Pancreas (tissue), 10 donors: ENCODE measurements at regions not wholly inside any gene's neighbourhood (a gene's known extent, or its start where the extent isn't known, plus 50 kb on each side); places are given as distances from the start of the nearest gene placed in this dataset.
A peak's percentile ranks its signal among the peaks of the same experiment; 100 is the strongest.

Experiments used
- ATAC-seq, 4 donors: fragments of 200-7000 bp; cut with Tn5 transposase; one replicate each; pipeline versions ENCODE4 v1.8.0 to v1.9.1; 2020; ENCODE audit warnings: mild to moderate bottlenecking in 4 of 4, moderate library complexity in 4 of 4
- DNase-seq, 6 donors: peaks; one replicate each; pipeline ENCODE4 v3.0.0-alpha.2; 2020
- FAIRE-seq: peaks from 2 replicates; lab custom pipeline; 2012; peaks lifted over from hg19 to GRCh38; lab: Jason Lieb, UNC
- H3K27ac ChIP-seq, 4 donors: fragments of 200-600 bp; sonication (generic); 1 replicate in 3 of 4; 2 replicates in 1 of 4; pipeline versions ENCODE4 v1.5.0 to v1.8.0; 2020
- H3K27me3 ChIP-seq, 4 donors: fragments of 200-600 bp; one replicate each; pipeline ENCODE4 v1.8.0; 2021
- H3K36me3 ChIP-seq, 3 donors: fragments of 200-600 bp; sonication (generic) in 1 of 3; one replicate each; pipeline versions ENCODE4 v1.5.0 to v1.8.0; 2020 to 2021
- H3K4me1 ChIP-seq, 3 donors: fragments of 200-600 bp; one replicate each; pipeline ENCODE4 v1.8.0; 2021
- H3K4me3 ChIP-seq, 4 donors: fragments of 200-600 bp; sonication (generic) in 2 of 4; one replicate each; pipeline versions ENCODE4 v1.5.0 to v1.8.0; 2020 to 2021
- H3K9me3 ChIP-seq, 4 donors: fragments of 200-600 bp; one replicate each; pipeline ENCODE4 v1.8.0; 2021
- WGBS, 2 donors: extraction: QIAGEN DNeasy Blood & Tissue Kit; methylation state at CpG; one replicate each; pipeline ENCODE4 v1.1.7; 2013; 5-methylcytosine and 5-hydroxymethylcytosine counted together
- intact Hi-C, 3 donors: fragments of 100-400 bp; cut with DNase I; formaldehyde crosslinking; loops; one replicate each; pipeline versions ENCODE4 v1.11.1 to v1.14.2; 2022
- TF ChIP-seq, protein P1 (sequence below), 4 donors: fragments of 200-600 bp; sonication (generic) in 3 of 4; IDR thresholded peaks; one replicate each; pipeline versions ENCODE4 v1.5.0 to v1.8.0; 2021; ENCODE audit warnings: antibody characterized with exemption in 4 of 4
- donor health status: healthy with polysubstance abuse.
- donor health status: DM: no; HTN: no; CAD: no; lungs with moderate emphysema.
- donor health status: DM: no; HTN: no; CAD: no.
- donor health status: control.
- donor health status: control.
- donor health status: Bipolar disorder and iron deficiency.
- donor health status: DM: yes; HTN: yes; CAD: no.
- donor health status: DM: no; HTN: no; CAD: no.
- donor health status: DM: no; HTN: no; CAD: no.
- donor health status: DM: yes; HTN: yes; CAD: no.

DNA sequence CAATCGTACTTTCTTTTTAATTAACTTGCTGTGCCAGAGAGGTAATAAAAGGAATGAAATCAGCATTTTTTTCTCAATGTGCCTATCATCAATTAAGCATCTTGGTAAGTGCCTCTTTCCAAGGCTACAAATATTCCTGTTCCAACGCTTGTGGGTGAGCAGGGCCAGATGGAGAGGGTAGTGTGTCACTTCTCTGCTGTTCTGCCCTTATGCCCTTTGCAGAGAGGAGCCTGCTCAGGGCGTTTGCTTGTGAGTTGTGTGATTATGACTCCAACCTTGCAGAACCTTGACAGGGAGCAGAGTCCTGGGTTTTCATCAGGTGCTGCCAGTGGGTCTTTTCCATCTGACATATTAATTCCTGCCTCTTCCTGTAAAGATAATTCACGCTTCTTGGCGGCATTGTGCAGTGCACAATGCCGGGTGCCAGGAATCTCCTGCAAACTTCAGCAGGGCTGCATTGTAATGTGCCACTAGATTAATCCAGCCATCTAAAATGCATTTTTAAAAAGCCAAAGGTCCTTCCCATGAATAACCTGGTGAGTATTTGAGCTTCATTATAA lies 234.4 kb downstream of the ARHGAP12 start:
- H3K27ac ChIP-seq: no peak overlapping the region
- H3K9me3 ChIP-seq: no peaks in the 10 kb centered on the region
- no peaks in the 10 kb centered on the region for H3K4me1 ChIP-seq
- ATAC-seq (no peak), FAIRE-seq (no peak), DNase-seq (no peak)
- H3K36me3 ChIP-seq: no peaks in the 10 kb centered on the region
- TF ChIP-seq, protein P1, sequence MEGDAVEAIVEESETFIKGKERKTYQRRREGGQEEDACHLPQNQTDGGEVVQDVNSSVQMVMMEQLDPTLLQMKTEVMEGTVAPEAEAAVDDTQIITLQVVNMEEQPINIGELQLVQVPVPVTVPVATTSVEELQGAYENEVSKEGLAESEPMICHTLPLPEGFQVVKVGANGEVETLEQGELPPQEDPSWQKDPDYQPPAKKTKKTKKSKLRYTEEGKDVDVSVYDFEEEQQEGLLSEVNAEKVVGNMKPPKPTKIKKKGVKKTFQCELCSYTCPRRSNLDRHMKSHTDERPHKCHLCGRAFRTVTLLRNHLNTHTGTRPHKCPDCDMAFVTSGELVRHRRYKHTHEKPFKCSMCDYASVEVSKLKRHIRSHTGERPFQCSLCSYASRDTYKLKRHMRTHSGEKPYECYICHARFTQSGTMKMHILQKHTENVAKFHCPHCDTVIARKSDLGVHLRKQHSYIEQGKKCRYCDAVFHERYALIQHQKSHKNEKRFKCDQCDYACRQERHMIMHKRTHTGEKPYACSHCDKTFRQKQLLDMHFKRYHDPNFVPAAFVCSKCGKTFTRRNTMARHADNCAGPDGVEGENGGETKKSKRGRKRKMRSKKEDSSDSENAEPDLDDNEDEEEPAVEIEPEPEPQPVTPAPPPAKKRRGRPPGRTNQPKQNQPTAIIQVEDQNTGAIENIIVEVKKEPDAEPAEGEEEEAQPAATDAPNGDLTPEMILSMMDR (IDR thresholded peaks at IDR 0.05): no peak
- intact Hi-C loops: no loop called here
- no peak overlapping the region for H3K4me3 ChIP-seq
- H3K27me3 ChIP-seq: no peaks in the 10 kb centered on the region
- 28% methylated on average over 6 of the region's 6 CpGs for WGBS, 2 donors

DNA sequence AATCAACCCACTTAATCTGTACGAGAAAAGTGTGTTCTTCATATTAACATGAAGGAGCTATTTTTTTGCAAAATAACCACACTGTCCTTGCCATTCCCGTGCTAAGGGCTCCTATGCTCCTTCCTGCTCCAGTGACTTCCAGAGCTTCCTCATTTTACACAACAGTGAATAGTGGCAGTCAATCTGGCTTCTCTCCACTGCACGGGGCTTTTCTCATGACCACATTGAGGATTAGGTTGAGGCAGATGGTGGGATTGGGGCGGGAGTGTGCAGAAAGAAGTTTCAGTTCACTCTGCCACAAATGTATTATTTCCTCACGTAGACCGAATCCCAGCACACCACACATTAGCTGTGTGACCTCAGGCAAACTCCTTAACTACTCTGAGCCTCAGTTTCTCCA lies 235.1 kb downstream of the ARHGAP12 start:
- DNase-seq (no peak), FAIRE-seq (no peak), ATAC-seq (peak in 1 of 4 donors; percentile 37)
- Histone ChIP-seq H3K4me1 (no peaks in the 10 kb centered on the region), H3K27me3 (no peaks in the 10 kb centered on the region), H3K27ac (no peak overlapping the region), H3K4me3 (no peak overlapping the region), H3K9me3 (no peaks in the 10 kb centered on the region), H3K36me3 (no peaks in the 10 kb centered on the region)
- TF ChIP-seq, protein P1 (IDR thresholded peaks at IDR 0.05): no peak
- 84 to 89% methylated on average over 6 of the region's 6 CpGs for WGBS, 2 donors
- intact Hi-C loops: no loop called here

DNA sequence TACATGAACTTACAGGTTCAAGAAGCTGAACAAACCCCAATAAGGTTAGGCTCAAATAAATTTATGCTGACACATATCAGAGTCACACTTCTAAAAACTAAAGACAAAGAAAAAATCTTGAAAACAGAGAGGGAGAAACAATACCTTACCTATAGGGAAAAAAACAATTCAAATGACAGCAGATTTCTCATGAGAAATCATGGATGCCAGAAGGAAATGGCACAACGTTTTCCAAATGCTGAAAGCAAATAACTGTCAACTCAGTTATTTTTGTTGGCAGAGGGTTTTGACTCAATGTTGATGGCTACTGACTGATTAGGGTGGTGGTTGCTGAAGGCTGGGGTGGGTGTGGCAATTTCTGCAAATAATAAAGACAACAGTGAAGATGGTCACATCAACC lies 239.4 kb downstream of the ARHGAP12 start:
- TF ChIP-seq, protein P1 (IDR thresholded peaks at IDR 0.05): no peak
- intact Hi-C loops: no loop called here
- WGBS, 2 donors: 27 to 29% methylated on average over 1 of the region's 1 CpG
- Histone ChIP-seq H3K4me1 (no peaks in the 10 kb centered on the region), H3K27me3 (no peaks in the 10 kb centered on the region), H3K27ac (no peak overlapping the region), H3K36me3 (no peaks in the 10 kb centered on the region), H3K4me3 (no peak overlapping the region), H3K9me3 (no peaks in the 10 kb centered on the region)
- FAIRE-seq (no peak), DNase-seq (no peak), ATAC-seq (no peak)

- H3K27ac ChIP-seq: no peak overlapping the region
- TF ChIP-seq, protein P1 (IDR thresholded peaks at IDR 0.05): no peak
- 81 to 84% methylated on average over 3 of the region's 3 CpGs for WGBS, 2 donors
- intact Hi-C loops: no loop called here
- no peaks in the 10 kb centered on the region for H3K36me3 ChIP-seq
- H3K27me3 ChIP-seq: no peaks in the 10 kb centered on the region
- DNase-seq: no peak
- H3K9me3 ChIP-seq: no peaks in the 10 kb centered on the region
- peak in 2 of 4 donors; percentile 16 to 19 for ATAC-seq
- H3K4me1 ChIP-seq: no peaks in the 10 kb centered on the region
- no peak for FAIRE-seq
- H3K4me3 ChIP-seq: no peak overlapping the region
These were observed 240.8 kb downstream of the ARHGAP12 start for GRCh38 chr10:31687663-31688482.

DNA sequence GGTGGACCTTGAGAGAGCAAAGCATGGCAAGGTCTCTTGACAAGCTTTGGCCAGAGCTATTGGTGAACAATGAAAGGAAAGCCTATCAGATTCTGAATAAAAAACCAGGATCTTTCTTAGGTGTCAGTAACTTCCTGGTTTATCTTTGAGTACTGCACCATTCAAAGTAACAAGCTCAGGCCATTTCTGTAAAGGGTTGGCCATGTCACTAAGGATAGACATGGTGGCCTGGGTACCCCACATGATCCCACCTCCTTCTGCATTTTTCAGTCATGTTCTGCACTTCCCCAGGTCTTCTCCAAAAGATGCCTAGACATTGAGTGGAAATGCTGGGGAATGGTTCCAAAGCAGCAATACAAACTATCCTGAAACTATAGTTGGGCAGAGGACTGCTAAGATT lies 242.0 kb downstream of the ARHGAP12 start:
- H3K9me3 ChIP-seq: no peaks in the 10 kb centered on the region
- no peaks in the 10 kb centered on the region for H3K4me1 ChIP-seq
- no peaks in the 10 kb centered on the region for H3K36me3 ChIP-seq
- no peak overlapping the region for H3K4me3 ChIP-seq
- DNase-seq: no peak
- H3K27me3 ChIP-seq: no peaks in the 10 kb centered on the region
- intact Hi-C loops: no loop called here
- H3K27ac ChIP-seq: no peak overlapping the region
- FAIRE-seq: no peak
- TF ChIP-seq, protein P1 (IDR thresholded peaks at IDR 0.05): no peak
- ATAC-seq: no peak
